ENCODE measurements at regions not wholly inside any gene's neighbourhood (a gene's known extent, or its start where the extent isn't known, plus 50 kb on each side); places are given as distances from the start of the nearest gene placed in this dataset.

DNA sequence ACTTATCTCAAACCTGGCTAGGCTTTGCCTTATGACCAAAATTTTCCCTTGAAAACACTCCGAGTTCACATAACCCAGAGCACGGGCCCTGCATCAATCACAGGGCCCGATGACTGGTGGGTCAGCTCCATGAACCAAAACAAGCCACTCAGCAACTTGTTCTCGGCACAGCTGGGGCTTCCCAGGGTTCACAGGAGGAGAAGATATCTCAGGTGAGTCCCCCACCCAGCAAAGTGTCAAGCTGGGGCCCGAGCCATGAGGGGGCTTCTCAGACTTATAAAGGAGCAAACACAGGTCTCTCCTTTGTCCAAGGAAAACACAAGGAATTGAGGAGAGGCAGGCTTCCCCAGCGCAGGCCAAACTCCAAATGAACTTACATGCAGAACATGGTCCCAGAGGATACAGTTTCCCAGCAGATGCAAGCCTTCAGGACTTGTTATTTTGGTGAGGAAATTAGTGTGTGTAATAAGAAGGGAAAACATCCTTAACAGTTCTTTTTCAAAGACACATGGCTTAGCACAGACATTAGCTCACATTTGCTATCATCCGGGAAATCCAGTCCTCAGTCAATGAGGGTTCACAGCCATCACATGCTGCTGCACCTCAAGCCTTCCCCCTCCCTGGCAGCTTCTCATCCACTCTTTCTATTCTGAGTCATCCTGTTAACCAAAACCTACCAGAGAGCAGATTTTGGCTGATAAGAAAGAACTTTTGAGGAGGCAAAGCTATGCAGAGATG is 98.1 kb upstream of the NFIA start:
- no peak for TF ChIP-seq ZFX (IDR thresholded peaks at IDR 0.05; ENCODE audit: borderline replicate concordance)
- TF ChIP-seq, protein P1, sequence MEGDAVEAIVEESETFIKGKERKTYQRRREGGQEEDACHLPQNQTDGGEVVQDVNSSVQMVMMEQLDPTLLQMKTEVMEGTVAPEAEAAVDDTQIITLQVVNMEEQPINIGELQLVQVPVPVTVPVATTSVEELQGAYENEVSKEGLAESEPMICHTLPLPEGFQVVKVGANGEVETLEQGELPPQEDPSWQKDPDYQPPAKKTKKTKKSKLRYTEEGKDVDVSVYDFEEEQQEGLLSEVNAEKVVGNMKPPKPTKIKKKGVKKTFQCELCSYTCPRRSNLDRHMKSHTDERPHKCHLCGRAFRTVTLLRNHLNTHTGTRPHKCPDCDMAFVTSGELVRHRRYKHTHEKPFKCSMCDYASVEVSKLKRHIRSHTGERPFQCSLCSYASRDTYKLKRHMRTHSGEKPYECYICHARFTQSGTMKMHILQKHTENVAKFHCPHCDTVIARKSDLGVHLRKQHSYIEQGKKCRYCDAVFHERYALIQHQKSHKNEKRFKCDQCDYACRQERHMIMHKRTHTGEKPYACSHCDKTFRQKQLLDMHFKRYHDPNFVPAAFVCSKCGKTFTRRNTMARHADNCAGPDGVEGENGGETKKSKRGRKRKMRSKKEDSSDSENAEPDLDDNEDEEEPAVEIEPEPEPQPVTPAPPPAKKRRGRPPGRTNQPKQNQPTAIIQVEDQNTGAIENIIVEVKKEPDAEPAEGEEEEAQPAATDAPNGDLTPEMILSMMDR (IDR thresholded peaks at IDR 0.05): no peak
